B cell (primary cell): ENCODE measurements at regions not wholly inside any gene's neighbourhood (a gene's known extent, or its start where the extent isn't known, plus 50 kb on each side); places are given as distances from the start of the nearest gene placed in this dataset.

ENCODE experiments used
- ATAC-seq: fragments of 200-7000 bp; cut with Tn5 transposase; one replicate; pipeline ENCODE4 v1.10.0; 2021; ENCODE audit warnings: low read depth, mild to moderate bottlenecking, moderate number of reproducible peaks, moderate library complexity
- CTCF ChIA-PET: fragments of 350-600 bp; sonication (Branson Sonifier 250); formaldehyde crosslinking; loops from one replicate; lab custom pipeline; 2021; ENCODE audit warnings: antibody characterized with exemption, inconsistent platforms; lab: Charles Lee
- POLR2A ChIA-PET: fragments of 350-600 bp; sonication (Branson Sonifier 250); formaldehyde crosslinking; loops from one replicate; lab custom pipeline; 2021; ENCODE audit warnings: antibody characterized with exemption; lab: Charles Lee
- DNase-seq: peaks from one replicate; pipeline ENCODE4 v3.0.0; 2013
- H2AFZ ChIP-seq: 2 replicates; pipeline ENCODE4 v1.6.1; 2012; ENCODE audit warnings: mild to moderate bottlenecking, low read depth, low read length; ENCODE audit not compliant: insufficient read depth, poor library complexity, severe bottlenecking
- H3K27ac ChIP-seq, 2 donors: 1 replicate in 1 of 2; 2 replicates in 1 of 2; pipeline ENCODE4 v1.5.1; 2012 to 2013; ENCODE audit warnings: low read length in 2 of 2, mild to moderate bottlenecking in 2 of 2, moderate library complexity in 1 of 2
- H3K27me3 ChIP-seq, 4 experiments: fragments of 200-600 bp in 1 of 4; sonication (generic) in 1 of 4; replicated peaks in 1 of 4; 1 replicate in 2 of 4; 2 replicates in 2 of 4; pipeline versions ENCODE4 v1.6.1 to v1.7.0; 2013 to 2016; ENCODE audit warnings: low read length in 3 of 4, mild to moderate bottlenecking in 2 of 4, mixed read lengths in 1 of 4, moderate library complexity in 1 of 4; ENCODE audit not compliant: insufficient read depth in 4 of 4, control insufficient read depth in 3 of 4; ENCODE audit errors: control extremely low read depth in 1 of 4
- H3K36me3 ChIP-seq, 2 experiments: replicated peaks in 1 of 2; 1 replicate in 1 of 2; 2 replicates in 1 of 2; pipeline versions ENCODE4 v1.6.1 to v1.7.1; 2013; ENCODE audit warnings: low read length in 1 of 2; ENCODE audit not compliant: insufficient read depth in 2 of 2, control insufficient read depth in 1 of 2; ENCODE audit errors: control extremely low read depth in 1 of 2, extremely low read depth in 1 of 2
- H3K4me1 ChIP-seq, 2 donors: fragments of 200-600 bp in 1 of 2; sonication (generic) in 1 of 2; 1 replicate in 1 of 2; 2 replicates in 1 of 2; pipeline versions ENCODE4 v1.5.1 to v1.6.1; 2013 to 2017; ENCODE audit warnings: low read length in 2 of 2; ENCODE audit not compliant: control insufficient read depth in 2 of 2, insufficient read depth in 2 of 2
- H3K4me2 ChIP-seq: replicated peaks from 2 replicates; pipeline ENCODE3; 2012; ENCODE audit warnings: mild to moderate bottlenecking, low read depth, low read length; ENCODE audit not compliant: poor library complexity, severe bottlenecking
- H3K4me3 ChIP-seq, 5 experiments: fragments of 200-600 bp in 1 of 5; sonication (generic) in 1 of 5; 1 replicate in 3 of 5; 2 replicates in 2 of 5; pipeline versions ENCODE4 v1.5.1 to v1.7.0; 2011 to 2016; ENCODE audit warnings: low read length in 4 of 5, mild to moderate bottlenecking in 4 of 5, low read depth in 2 of 5, control low read depth in 1 of 5, moderate library complexity in 1 of 5; ENCODE audit not compliant: insufficient read depth in 1 of 5; ENCODE audit errors: control extremely low read depth in 1 of 5, extremely low read depth in 1 of 5
- H3K79me2 ChIP-seq: fragments of 200-600 bp; sonication (generic); one replicate; pipeline ENCODE4 v1.6.0; 2016; ENCODE audit warnings: low read length; ENCODE audit not compliant: control insufficient read depth, insufficient read depth
- H3K9ac ChIP-seq: fragments of 200-600 bp; sonication (generic); 2 replicates; pipeline ENCODE4 v1.6.1; 2017; ENCODE audit warnings: mild to moderate bottlenecking, low read length, moderate library complexity
- H3K9me3 ChIP-seq, 3 donors: one replicate each; pipeline versions ENCODE4 v1.6.1 to v1.7.1; 2013; ENCODE audit warnings: low read length in 2 of 3; ENCODE audit not compliant: control insufficient read depth in 2 of 3, insufficient read depth in 1 of 3; ENCODE audit errors: control extremely low read depth in 1 of 3
- H4K20me1 ChIP-seq: 2 replicates; pipeline ENCODE4 v1.6.0; 2012; ENCODE audit warnings: mild to moderate bottlenecking, low read length; ENCODE audit not compliant: insufficient read depth, control insufficient read depth, poor library complexity, severe bottlenecking
- H3K27ac Mint-ChIP-seq: one replicate; pipeline ENCODE4 v1.8.0; 2021; ENCODE audit warnings: mixed read lengths
- H3K27me3 Mint-ChIP-seq: one replicate; pipeline ENCODE4 v1.8.0; 2021; ENCODE audit warnings: mixed read lengths
- H3K4me1 Mint-ChIP-seq: one replicate; pipeline ENCODE4 v1.8.0; 2021; ENCODE audit warnings: mixed read lengths
- H3K4me3 Mint-ChIP-seq: one replicate; pipeline ENCODE4 v1.8.0; 2021; ENCODE audit warnings: mixed read lengths
- H3K9me3 Mint-ChIP-seq: one replicate; pipeline ENCODE4 v1.8.0; 2022; ENCODE audit warnings: mixed read lengths; ENCODE audit not compliant: insufficient read depth
- CTCF ChIP-seq: fragments of 200-600 bp; IDR thresholded peaks from one replicate; pipeline ENCODE4 v1.8.0; 2022; ENCODE audit warnings: antibody characterized with exemption, mild to moderate bottlenecking
- EZH2 ChIP-seq: IDR thresholded peaks from 2 replicates; pipeline ENCODE4 v1.6.1; 2012; ENCODE audit warnings: borderline replicate concordance, low read depth, mild to moderate bottlenecking, moderate library complexity, low read length; ENCODE audit not compliant: insufficient read depth, poor library complexity, severe bottlenecking
- WGBS: methylation state at CpG from one replicate; pipeline ENCODE4 v1.1.5; 2013; ENCODE audit warnings: missing lambda C conversion rate; ENCODE audit not compliant: insufficient coverage; 5-methylcytosine and 5-hydroxymethylcytosine counted together
- intact Hi-C: fragments of 100-400 bp; cut with micrococcal nuclease; formaldehyde crosslinking; loops from one replicate; pipeline ENCODE4 v1.10.0; 2022

GRCh38 chr3:112744106-112744505 is 102.6 kb downstream of the CD200R1L start:
- Histone ChIP-seq H2AFZ (no peak overlapping the region), H3K27me3 (no peaks in the 10 kb centered on the region), H3K36me3 (no peaks in the 10 kb centered on the region), H3K9me3 (no peaks in the 10 kb centered on the region), H3K27ac (no peak overlapping the region), H4K20me1 (no peaks in the 10 kb centered on the region), H3K4me1 (peaks cover 15 to 18% of the 10 kb centered on the region in 2 donors), H3K79me2 (no peaks in the 10 kb centered on the region), H3K4me2 (no peak overlapping the region), H3K4me3 (no peak overlapping the region), H3K9ac (no peak overlapping the region)
- Mint-ChIP-seq H3K4me3 (no peak overlapping the region), H3K27ac (no peak overlapping the region), H3K9me3 (no peaks in the 10 kb centered on the region), H3K27me3 (no peaks in the 10 kb centered on the region), H3K4me1 (peaks cover 32% of the 10 kb centered on the region)
- intact Hi-C loops: no loop called here
- no peak for DNase-seq
- TF ChIP-seq EZH2 (no peak), CTCF (no peak)
- WGBS: no CpG with 5 or more reads among the region's 1 CpG
- ChIA-PET CTCF (interaction anchor here (0.8 to 2.2 kb wide), 2 partner anchors 10 kb away, joined by 3 to 12 read pairs; no protein-coding TSS in a partner anchor), POLR2A (no interaction called here)
- ATAC-seq: no peak

- Mint-ChIP-seq H3K9me3 (no peaks in the 10 kb centered on the region), H3K27me3 (no peaks in the 10 kb centered on the region), H3K27ac (no peak overlapping the region), H3K4me3 (no peak overlapping the region), H3K4me1 (peaks cover 35% of the 10 kb centered on the region)
- H3K79me2 ChIP-seq: no peaks in the 10 kb centered on the region
- H3K4me3 ChIP-seq: no peak overlapping the region
- no peak for ATAC-seq
- H3K4me2 ChIP-seq: no peak overlapping the region
- no peak for DNase-seq
- peaks cover 15 to 17% of the 10 kb centered on the region in 2 donors for H3K4me1 ChIP-seq
- H3K36me3 ChIP-seq: no peaks in the 10 kb centered on the region
- 100% methylated on average over 1 of the region's 2 CpGs for WGBS
- H3K9ac ChIP-seq: no peak overlapping the region
- H4K20me1 ChIP-seq: no peaks in the 10 kb centered on the region
- ChIA-PET CTCF (interaction anchor here (9.9 kb wide), 1 partner anchor 239 kb away, joined by 270 read pairs; no protein-coding TSS in a partner anchor), POLR2A (no interaction called here)
- intact Hi-C loops: no loop called here
- no peaks in the 10 kb centered on the region for H3K27me3 ChIP-seq
- H3K9me3 ChIP-seq: no peaks in the 10 kb centered on the region
- TF ChIP-seq EZH2: no peak
- no peak for TF ChIP-seq CTCF
- H3K27ac ChIP-seq: no peak overlapping the region
- H2AFZ ChIP-seq: no peak overlapping the region
Measured at GRCh38 chr3:112742934-112743333, 102.0 kb upstream of the CCDC80 start.
